CD4-positive, CD25-positive, alpha-beta regulatory T cell (primary cell): ENCODE measurements at regions not wholly inside any gene's neighbourhood (a gene's known extent, or its start where the extent isn't known, plus 50 kb on each side); places are given as distances from the start of the nearest gene placed in this dataset.

ENCODE experiments used
- ATAC-seq, 2 donors: fragments of 150-1000 bp; cut with Tn5 transposase; one replicate each; pipeline ENCODE4 v1.10.0; 2021; ENCODE audit warnings: low read depth in 2 of 2, moderate number of reproducible peaks in 2 of 2, moderate library complexity in 1 of 2
- DNase-seq, 3 donors: peaks; one replicate each; pipeline versions ENCODE4 v3.0.0 to v3.0.0-alpha.2; 2012 to 2022; ENCODE audit warnings: mixed read lengths in 1 of 3
- H3K27ac ChIP-seq: one replicate; pipeline ENCODE4 v1.7.0; 2013; ENCODE audit warnings: mild to moderate bottlenecking, low read length; ENCODE audit not compliant: insufficient read depth, poor library complexity, severe bottlenecking
- H3K27me3 ChIP-seq: one replicate; pipeline ENCODE4 v1.7.0; 2013; ENCODE audit warnings: low read length; ENCODE audit not compliant: control insufficient read depth, insufficient read depth
- H3K36me3 ChIP-seq: one replicate; pipeline ENCODE4 v1.7.0; 2013; ENCODE audit warnings: mild to moderate bottlenecking, low read length, moderate library complexity; ENCODE audit not compliant: control insufficient read depth, insufficient read depth
- H3K4me1 ChIP-seq: 2 replicates; pipeline ENCODE4 v1.7.0; 2013; ENCODE audit warnings: mild to moderate bottlenecking, low read length; ENCODE audit not compliant: insufficient read depth, control insufficient read depth, poor library complexity, severe bottlenecking
- H3K4me3 ChIP-seq: one replicate; pipeline ENCODE4 v1.7.0; 2013; ENCODE audit warnings: low read depth, mild to moderate bottlenecking, low read length, moderate library complexity
- H3K9me3 ChIP-seq, 2 experiments: 1 replicate in 1 of 2; 2 replicates in 1 of 2; pipeline ENCODE4 v1.7.0; 2013; ENCODE audit warnings: low read length in 2 of 2, mild to moderate bottlenecking in 1 of 2, moderate library complexity in 1 of 2; ENCODE audit not compliant: control insufficient read depth in 2 of 2
- H3K27ac Mint-ChIP-seq, 3 donors: one replicate each; pipeline ENCODE4 v1.8.0; 2020 to 2022; ENCODE audit warnings: mild to moderate bottlenecking in 3 of 3, mixed read lengths in 3 of 3, moderate library complexity in 2 of 3
- H3K27me3 Mint-ChIP-seq: one replicate; pipeline ENCODE4 v1.8.0; 2022; ENCODE audit warnings: mild to moderate bottlenecking, mixed read lengths
- H3K36me3 Mint-ChIP-seq: one replicate; pipeline ENCODE4 v1.8.0; 2020; ENCODE audit warnings: mixed read lengths
- H3K4me1 Mint-ChIP-seq, 4 donors: one replicate each; pipeline ENCODE4 v1.8.0; 2020 to 2022; ENCODE audit warnings: mixed read lengths in 4 of 4, mild to moderate bottlenecking in 1 of 4
- H3K4me3 Mint-ChIP-seq, 4 donors: one replicate each; pipeline ENCODE4 v1.8.0; 2020 to 2022; ENCODE audit warnings: mild to moderate bottlenecking in 4 of 4, mixed read lengths in 4 of 4, moderate library complexity in 3 of 4
- H3K9me3 Mint-ChIP-seq, 7 donors: one replicate each; pipeline ENCODE4 v1.8.0; 2020 to 2022; ENCODE audit warnings: mixed read lengths in 7 of 7, mild to moderate bottlenecking in 3 of 7, moderate library complexity in 2 of 7

GRCh38 chr6:8881663-8882062, 446.3 kb upstream of the SLC35B3 start:
- no peak for DNase-seq
- no peaks in the 10 kb centered on the region for H3K4me1 ChIP-seq
- no peaks in the 10 kb centered on the region for H3K36me3 Mint-ChIP-seq
- H3K27me3 Mint-ChIP-seq, result no peaks in the 10 kb centered on the region
- no peak overlapping the region for H3K4me3 ChIP-seq
- no peak overlapping the region for H3K27ac ChIP-seq
- no peak for ATAC-seq
- H3K27me3 ChIP-seq, result no peaks in the 10 kb centered on the region
- no peak overlapping the region for H3K4me3 Mint-ChIP-seq
- no peak overlapping the region for H3K27ac Mint-ChIP-seq
- H3K9me3 ChIP-seq, result no peaks in the 10 kb centered on the region
- no peaks in the 10 kb centered on the region for H3K4me1 Mint-ChIP-seq
- H3K9me3 Mint-ChIP-seq, result peaks cover 0 to 5% (median 0%) of the 10 kb centered on the region in 7 donors
- no peaks in the 10 kb centered on the region for H3K36me3 ChIP-seq

- no peaks in the 10 kb centered on the region for H3K36me3 Mint-ChIP-seq
- no peak overlapping the region for H3K27ac ChIP-seq
- H3K4me3 ChIP-seq, result no peak overlapping the region
- DNase-seq (no peak), ATAC-seq (no peak)
- H3K27me3 Mint-ChIP-seq, result no peaks in the 10 kb centered on the region
- H3K4me1 ChIP-seq, result no peaks in the 10 kb centered on the region
- no peak overlapping the region for H3K4me3 Mint-ChIP-seq
- H3K27me3 ChIP-seq, result no peaks in the 10 kb centered on the region
- no peak overlapping the region for H3K27ac Mint-ChIP-seq
- no peaks in the 10 kb centered on the region for H3K9me3 ChIP-seq
- H3K9me3 Mint-ChIP-seq, result peaks cover 0 to 3% (median 2%) of the 10 kb centered on the region in 7 donors
- H3K36me3 ChIP-seq, result no peaks in the 10 kb centered on the region
- no peaks in the 10 kb centered on the region for H3K4me1 Mint-ChIP-seq
Observed at GRCh38 chr6:8879334-8879733, 444.0 kb upstream of the SLC35B3 start.

GRCh38 chr6:8875986-8876385, 440.6 kb upstream of the SLC35B3 start:
- no peaks in the 10 kb centered on the region for H3K27me3 ChIP-seq
- no peaks in the 10 kb centered on the region for H3K4me1 Mint-ChIP-seq
- peaks cover 4% of the 10 kb centered on the region for H3K27me3 Mint-ChIP-seq
- peaks cover 0 to 3% (median 1%) of the 10 kb centered on the region in 7 donors for H3K9me3 Mint-ChIP-seq
- H3K4me3 Mint-ChIP-seq, result no peak overlapping the region
- no peak overlapping the region for H3K4me3 ChIP-seq
- no peak overlapping the region for H3K27ac ChIP-seq
- no peaks in the 10 kb centered on the region for H3K4me1 ChIP-seq
- no peak overlapping the region for H3K27ac Mint-ChIP-seq
- no peaks in the 10 kb centered on the region for H3K9me3 ChIP-seq
- no peak for DNase-seq
- no peaks in the 10 kb centered on the region for H3K36me3 Mint-ChIP-seq
- ATAC-seq, result no peak
- no peaks in the 10 kb centered on the region for H3K36me3 ChIP-seq

GRCh38 chr6:8872589-8872988, 437.2 kb upstream of the SLC35B3 start:
- no peaks in the 10 kb centered on the region for H3K4me1 Mint-ChIP-seq
- peaks cover 0 to 7% (median 0%) of the 10 kb centered on the region in 7 donors for H3K9me3 Mint-ChIP-seq
- no peak for ATAC-seq

GRCh38 chr6:8865451-8865850, 430.1 kb upstream of the SLC35B3 start:
- DNase-seq (no peak), ATAC-seq (no peak)
- no peak overlapping the region for H3K27ac ChIP-seq
- Mint-ChIP-seq H3K4me3 (no peak overlapping the region), H3K9me3 (peaks cover 0 to 6% (median 2%) of the 10 kb centered on the region in 7 donors), H3K36me3 (no peaks in the 10 kb centered on the region), H3K27me3 (no peaks in the 10 kb centered on the region), H3K4me1 (no peaks in the 10 kb centered on the region), H3K27ac (no peak overlapping the region)
- no peaks in the 10 kb centered on the region for H3K36me3 ChIP-seq
- H3K27me3 ChIP-seq, result no peaks in the 10 kb centered on the region
- no peaks in the 10 kb centered on the region for H3K4me1 ChIP-seq
- no peaks in the 10 kb centered on the region for H3K9me3 ChIP-seq
- H3K4me3 ChIP-seq, result no peak overlapping the region

More at GRCh38 chr6:8872589-8872988, 437.2 kb upstream of the SLC35B3 start:
- Histone ChIP-seq H3K36me3 (no peaks in the 10 kb centered on the region), H3K27me3 (no peaks in the 10 kb centered on the region), H3K4me1 (no peaks in the 10 kb centered on the region), H3K27ac (no peak overlapping the region), H3K9me3 (no peaks in the 10 kb centered on the region), H3K4me3 (no peak overlapping the region)
- H3K27ac Mint-ChIP-seq, result no peak overlapping the region
- no peak for DNase-seq
- H3K36me3 Mint-ChIP-seq, result no peaks in the 10 kb centered on the region
- H3K27me3 Mint-ChIP-seq, result peaks cover 4% of the 10 kb centered on the region
- no peak overlapping the region for H3K4me3 Mint-ChIP-seq

- no peaks in the 10 kb centered on the region for H3K4me1 ChIP-seq
- DNase-seq (no peak), ATAC-seq (no peak)
- no peak overlapping the region for H3K4me3 ChIP-seq
- no peaks in the 10 kb centered on the region for H3K27me3 Mint-ChIP-seq
- H3K4me1 Mint-ChIP-seq, result no peaks in the 10 kb centered on the region
- no peak overlapping the region for H3K27ac ChIP-seq
- H3K27me3 ChIP-seq, result no peaks in the 10 kb centered on the region
- H3K9me3 ChIP-seq, result no peaks in the 10 kb centered on the region
- peaks cover 0 to 4% (median 1%) of the 10 kb centered on the region in 7 donors for H3K9me3 Mint-ChIP-seq
- no peaks in the 10 kb centered on the region for H3K36me3 ChIP-seq
- no peak overlapping the region for H3K27ac Mint-ChIP-seq
- no peak overlapping the region for H3K4me3 Mint-ChIP-seq
- no peaks in the 10 kb centered on the region for H3K36me3 Mint-ChIP-seq
Observed at GRCh38 chr6:8860671-8861070, 425.3 kb upstream of the SLC35B3 start.

- Mint-ChIP-seq H3K9me3 (peaks cover 0 to 4% (median 1%) of the 10 kb centered on the region in 7 donors), H3K4me1 (no peaks in the 10 kb centered on the region), H3K36me3 (no peaks in the 10 kb centered on the region), H3K27ac (no peak overlapping the region), H3K27me3 (no peaks in the 10 kb centered on the region), H3K4me3 (no peak overlapping the region)
- Histone ChIP-seq H3K4me3 (no peak overlapping the region), H3K36me3 (no peaks in the 10 kb centered on the region), H3K9me3 (no peaks in the 10 kb centered on the region), H3K27me3 (no peaks in the 10 kb centered on the region), H3K27ac (no peak overlapping the region), H3K4me1 (no peaks in the 10 kb centered on the region)
- ATAC-seq (no peak), DNase-seq (no peak)
Observed at GRCh38 chr6:8859501-8859900, 424.2 kb upstream of the SLC35B3 start.

- H3K36me3 Mint-ChIP-seq, result no peaks in the 10 kb centered on the region
- no peak overlapping the region for H3K4me3 Mint-ChIP-seq
- H3K9me3 Mint-ChIP-seq, result peaks cover 0 to 4% (median 1%) of the 10 kb centered on the region in 7 donors
Observed at GRCh38 chr6:8858854-8859331, 423.5 kb upstream of the SLC35B3 start.

More at GRCh38 chr6:8858854-8859331, 423.5 kb upstream of the SLC35B3 start:
- no peaks in the 10 kb centered on the region for H3K4me1 ChIP-seq
- ATAC-seq (no peak), DNase-seq (no peak)
- H3K27me3 Mint-ChIP-seq, result no peaks in the 10 kb centered on the region
- no peaks in the 10 kb centered on the region for H3K9me3 ChIP-seq
- no peak overlapping the region for H3K4me3 ChIP-seq
- no peaks in the 10 kb centered on the region for H3K4me1 Mint-ChIP-seq
- H3K27ac Mint-ChIP-seq, result no peak overlapping the region
- no peak overlapping the region for H3K27ac ChIP-seq
- no peaks in the 10 kb centered on the region for H3K36me3 ChIP-seq
- no peaks in the 10 kb centered on the region for H3K27me3 ChIP-seq
